IMR-90 (cell line): ENCODE measurements at regions not wholly inside any gene's neighbourhood (a gene's known extent, or its start where the extent isn't known, plus 50 kb on each side); places are given as distances from the start of the nearest gene placed in this dataset.

Source experiments
- BHLHE40 ChIP-seq: fragments of 150-350 bp; IDR thresholded peaks from 2 replicates; pipeline ENCODE4 v1.6.1; 2016; ENCODE audit warnings: mild to moderate bottlenecking, low read depth, low read length
- CEBPB ChIP-seq: IDR thresholded peaks from 2 replicates; pipeline ENCODE4 v1.6.1; 2012; ENCODE audit warnings: low read depth, low read length, improper control_type of control experiment
- MAZ ChIP-seq: IDR thresholded peaks from 2 replicates; pipeline ENCODE4 v1.6.1; 2012; ENCODE audit warnings: low read depth, mild to moderate bottlenecking, low read length, improper control_type of control experiment, moderate library complexity, borderline replicate concordance
- MXI1 ChIP-seq: IDR thresholded peaks from 2 replicates; pipeline ENCODE4 v1.6.1; 2012; ENCODE audit warnings: low read depth, mild to moderate bottlenecking, low read length, moderate library complexity, borderline replicate concordance
- POLR2A ChIP-seq: IDR thresholded peaks from 2 replicates; pipeline ENCODE4 v1.6.1; 2012; ENCODE audit warnings: mild to moderate bottlenecking, low read depth, low read length
- RCOR1 ChIP-seq: IDR thresholded peaks from 2 replicates; pipeline ENCODE4 v1.6.1; 2012; ENCODE audit warnings: mild to moderate bottlenecking, low read length, improper control_type of control experiment; ENCODE audit not compliant: insufficient replicate concordance
- RFX5 ChIP-seq: IDR thresholded peaks from 2 replicates; pipeline ENCODE4 v1.8.0; 2012; ENCODE audit warnings: low read depth, mild to moderate bottlenecking, low read length, moderate library complexity
- SMC3 ChIP-seq: fragments of 150-350 bp; IDR thresholded peaks from 2 replicates; pipeline ENCODE4 v1.6.1; 2016; ENCODE audit warnings: low read depth, mild to moderate bottlenecking, antibody characterized with exemption, low read length, moderate library complexity
- TF ChIP-seq, protein P1 (sequence below): conservative IDR thresholded peaks from 2 replicates; pipeline ENCODE4 v1.5.1; 2012; ENCODE audit warnings: mild to moderate bottlenecking, low read depth, low read length, improper control_type of control experiment
- TF ChIP-seq, protein P2 (sequence below): fragments of 150-350 bp; IDR thresholded peaks from 2 replicates; pipeline ENCODE4 v1.6.1; 2017; ENCODE audit warnings: mild to moderate bottlenecking, antibody characterized with exemption, low read length, low read depth

DNA sequence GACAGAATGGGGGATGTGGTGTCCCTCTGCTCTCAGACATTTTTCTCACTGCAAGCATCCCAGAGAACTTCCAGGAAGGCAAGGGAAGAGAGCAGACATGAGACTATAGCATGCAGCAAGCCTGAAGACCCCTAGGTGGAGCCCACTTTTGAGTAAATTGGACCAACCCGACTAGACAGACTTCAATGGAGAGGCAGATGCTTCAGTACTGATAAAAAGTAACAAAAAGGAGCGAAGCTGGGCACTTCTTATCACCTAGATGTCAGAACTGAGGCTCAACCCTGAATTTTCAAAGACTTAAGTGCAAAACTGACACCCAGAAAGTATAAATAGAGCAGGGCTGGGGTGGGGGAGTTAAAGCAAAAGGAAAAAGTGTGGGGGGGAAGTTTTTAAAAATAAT, 130.8 kb downstream of the PMP22 start:
- TF ChIP-seq MXI1 (no peak), RFX5 (no peak), POLR2A (no peak), MAZ (no peak), BHLHE40 (no peak), CEBPB (no peak), RCOR1 (no peak), SMC3 (no peak)
- TF ChIP-seq, protein P1, sequence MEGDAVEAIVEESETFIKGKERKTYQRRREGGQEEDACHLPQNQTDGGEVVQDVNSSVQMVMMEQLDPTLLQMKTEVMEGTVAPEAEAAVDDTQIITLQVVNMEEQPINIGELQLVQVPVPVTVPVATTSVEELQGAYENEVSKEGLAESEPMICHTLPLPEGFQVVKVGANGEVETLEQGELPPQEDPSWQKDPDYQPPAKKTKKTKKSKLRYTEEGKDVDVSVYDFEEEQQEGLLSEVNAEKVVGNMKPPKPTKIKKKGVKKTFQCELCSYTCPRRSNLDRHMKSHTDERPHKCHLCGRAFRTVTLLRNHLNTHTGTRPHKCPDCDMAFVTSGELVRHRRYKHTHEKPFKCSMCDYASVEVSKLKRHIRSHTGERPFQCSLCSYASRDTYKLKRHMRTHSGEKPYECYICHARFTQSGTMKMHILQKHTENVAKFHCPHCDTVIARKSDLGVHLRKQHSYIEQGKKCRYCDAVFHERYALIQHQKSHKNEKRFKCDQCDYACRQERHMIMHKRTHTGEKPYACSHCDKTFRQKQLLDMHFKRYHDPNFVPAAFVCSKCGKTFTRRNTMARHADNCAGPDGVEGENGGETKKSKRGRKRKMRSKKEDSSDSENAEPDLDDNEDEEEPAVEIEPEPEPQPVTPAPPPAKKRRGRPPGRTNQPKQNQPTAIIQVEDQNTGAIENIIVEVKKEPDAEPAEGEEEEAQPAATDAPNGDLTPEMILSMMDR: no peak
- TF ChIP-seq, protein P2, sequence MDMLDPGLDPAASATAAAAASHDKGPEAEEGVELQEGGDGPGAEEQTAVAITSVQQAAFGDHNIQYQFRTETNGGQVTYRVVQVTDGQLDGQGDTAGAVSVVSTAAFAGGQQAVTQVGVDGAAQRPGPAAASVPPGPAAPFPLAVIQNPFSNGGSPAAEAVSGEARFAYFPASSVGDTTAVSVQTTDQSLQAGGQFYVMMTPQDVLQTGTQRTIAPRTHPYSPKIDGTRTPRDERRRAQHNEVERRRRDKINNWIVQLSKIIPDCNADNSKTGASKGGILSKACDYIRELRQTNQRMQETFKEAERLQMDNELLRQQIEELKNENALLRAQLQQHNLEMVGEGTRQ: no peak
